IPS-18a (cell line): ENCODE measurements at regions not wholly inside any gene's neighbourhood (a gene's known extent, or its start where the extent isn't known, plus 50 kb on each side); places are given as distances from the start of the nearest gene placed in this dataset.

Source experiments
- H3K27ac ChIP-seq: one replicate; pipeline ENCODE4 v1.5.1; 2013; ENCODE audit warnings: low read length
- H3K27me3 ChIP-seq: one replicate; pipeline ENCODE4 v1.6.1; 2013; ENCODE audit warnings: mild to moderate bottlenecking, low read length; ENCODE audit not compliant: control insufficient read depth, insufficient read depth
- H3K36me3 ChIP-seq: one replicate; pipeline ENCODE4 v1.6.1; 2013; ENCODE audit warnings: low read depth, low read length; ENCODE audit not compliant: control insufficient read depth
- H3K4me1 ChIP-seq: one replicate; pipeline ENCODE4 v1.6.1; 2013; ENCODE audit warnings: low read depth, low read length; ENCODE audit not compliant: control insufficient read depth
- H3K4me3 ChIP-seq: one replicate; pipeline ENCODE4 v1.5.1; 2013; ENCODE audit warnings: low read length
- H3K9ac ChIP-seq: one replicate; pipeline ENCODE4 v1.6.1; 2013; ENCODE audit warnings: mild to moderate bottlenecking, low read length, moderate library complexity
- H3K9me3 ChIP-seq: one replicate; pipeline ENCODE4 v1.6.1; 2013; ENCODE audit warnings: low read depth, low read length; ENCODE audit not compliant: control insufficient read depth

GRCh38 chr14:28284546-28285300 is 481.9 kb upstream of the FOXG1 start:
- no peak overlapping the region for H3K4me3 ChIP-seq
- H3K9me3 ChIP-seq: no peaks in the 10 kb centered on the region
- no peak overlapping the region for H3K9ac ChIP-seq
- H3K27me3 ChIP-seq: no peaks in the 10 kb centered on the region
- no peaks in the 10 kb centered on the region for H3K4me1 ChIP-seq
- H3K36me3 ChIP-seq: no peaks in the 10 kb centered on the region
- no peak overlapping the region for H3K27ac ChIP-seq

- no peak overlapping the region for H3K4me3 ChIP-seq
- no peak overlapping the region for H3K9ac ChIP-seq
- no peaks in the 10 kb centered on the region for H3K36me3 ChIP-seq
- H3K4me1 ChIP-seq: no peaks in the 10 kb centered on the region
- H3K27ac ChIP-seq: no peak overlapping the region
- H3K9me3 ChIP-seq: no peaks in the 10 kb centered on the region
- no peaks in the 10 kb centered on the region for H3K27me3 ChIP-seq
Measured at GRCh38 chr14:28294834-28295440, 471.6 kb upstream of the FOXG1 start.

- Histone ChIP-seq H3K4me1 (no peaks in the 10 kb centered on the region), H3K9ac (no peak overlapping the region), H3K27ac (no peak overlapping the region), H3K36me3 (no peaks in the 10 kb centered on the region), H3K27me3 (no peaks in the 10 kb centered on the region), H3K9me3 (no peaks in the 10 kb centered on the region), H3K4me3 (no peak overlapping the region)
Measured at GRCh38 chr14:28297559-28297958, 469.0 kb upstream of the FOXG1 start.

DNA sequence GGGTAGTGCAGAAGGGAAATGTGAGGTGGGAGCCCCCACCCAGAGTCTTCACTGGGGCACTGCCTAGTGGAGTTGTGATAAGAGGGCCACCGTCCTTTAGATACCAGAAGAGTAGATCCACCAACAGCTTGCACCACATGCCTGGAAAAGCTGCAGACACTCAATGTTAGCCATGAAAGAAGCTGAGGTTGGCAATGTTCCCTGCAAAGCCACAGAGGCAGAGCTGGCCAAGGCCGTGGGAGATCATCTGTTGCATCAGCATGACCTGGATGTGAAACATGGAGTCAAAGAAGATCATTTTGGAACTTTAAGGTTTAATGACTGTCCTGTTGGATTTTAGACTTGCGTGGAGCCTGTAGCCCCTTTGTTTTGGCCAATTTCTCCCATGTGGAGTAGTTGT is 468.4 kb upstream of the FOXG1 start:
- H3K9me3 ChIP-seq: no peaks in the 10 kb centered on the region
- no peak overlapping the region for H3K4me3 ChIP-seq
- no peaks in the 10 kb centered on the region for H3K36me3 ChIP-seq
- no peak overlapping the region for H3K9ac ChIP-seq
- no peaks in the 10 kb centered on the region for H3K27me3 ChIP-seq
- no peaks in the 10 kb centered on the region for H3K4me1 ChIP-seq
- no peak overlapping the region for H3K27ac ChIP-seq

GRCh38 chr14:28299227-28299626 is 467.4 kb upstream of the FOXG1 start:
- Histone ChIP-seq H3K4me3 (no peak overlapping the region), H3K27ac (no peak overlapping the region), H3K9me3 (no peaks in the 10 kb centered on the region), H3K9ac (no peak overlapping the region), H3K27me3 (no peaks in the 10 kb centered on the region), H3K4me1 (no peaks in the 10 kb centered on the region), H3K36me3 (no peaks in the 10 kb centered on the region)

DNA sequence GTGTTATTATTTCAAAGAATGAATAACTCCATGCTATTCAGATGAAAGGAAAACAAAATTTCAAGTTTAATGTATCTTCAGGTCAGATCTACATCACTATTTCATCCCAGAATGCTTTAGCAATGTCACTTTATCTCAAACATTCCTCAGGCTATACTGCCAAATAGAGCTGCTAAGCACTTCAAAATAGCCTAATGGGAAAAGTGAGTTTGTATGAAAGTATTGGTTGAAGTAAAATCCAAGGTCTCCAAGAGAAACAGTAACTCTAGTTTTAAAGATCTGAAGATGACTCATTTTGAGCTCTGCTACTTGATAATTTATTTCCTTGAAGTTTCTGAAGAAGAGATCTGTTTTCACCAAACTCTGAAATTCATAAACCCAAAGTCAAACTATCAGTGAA is 466.2 kb upstream of the FOXG1 start:
- H3K36me3 ChIP-seq: no peaks in the 10 kb centered on the region
- H3K9ac ChIP-seq: no peak overlapping the region
- no peak overlapping the region for H3K27ac ChIP-seq
- no peak overlapping the region for H3K4me3 ChIP-seq
- no peaks in the 10 kb centered on the region for H3K9me3 ChIP-seq
- H3K4me1 ChIP-seq: no peaks in the 10 kb centered on the region
- H3K27me3 ChIP-seq: no peaks in the 10 kb centered on the region

GRCh38 chr14:28301179-28301578 is 465.4 kb upstream of the FOXG1 start:
- Histone ChIP-seq H3K27ac (no peak overlapping the region), H3K4me3 (no peak overlapping the region), H3K9ac (no peak overlapping the region), H3K36me3 (no peaks in the 10 kb centered on the region), H3K27me3 (no peaks in the 10 kb centered on the region), H3K4me1 (peaks cover 6% of the 10 kb centered on the region), H3K9me3 (no peaks in the 10 kb centered on the region)

DNA sequence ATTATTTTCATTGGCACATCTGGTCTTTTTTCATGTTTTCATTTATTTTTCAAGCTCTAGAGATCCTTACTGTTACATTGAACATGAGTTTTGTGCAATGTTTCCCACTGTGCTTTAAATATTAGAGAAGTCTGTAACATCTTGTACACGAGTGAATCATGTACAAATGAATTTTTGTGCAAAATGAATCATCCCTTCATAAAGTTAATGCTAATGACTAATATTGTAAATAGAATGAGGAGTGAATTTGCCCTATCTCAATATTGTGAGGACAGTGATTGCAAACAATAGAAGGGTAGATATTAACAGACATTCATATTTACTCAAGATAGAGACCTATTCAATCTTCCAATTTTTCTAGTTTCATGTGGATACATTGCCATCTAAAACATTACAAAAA is 463.3 kb upstream of the FOXG1 start:
- Histone ChIP-seq H3K27me3 (no peaks in the 10 kb centered on the region), H3K36me3 (no peaks in the 10 kb centered on the region), H3K9me3 (no peaks in the 10 kb centered on the region), H3K4me3 (no peak overlapping the region), H3K27ac (no peak overlapping the region), H3K9ac (no peak overlapping the region), H3K4me1 (peaks cover 6% of the 10 kb centered on the region)

DNA sequence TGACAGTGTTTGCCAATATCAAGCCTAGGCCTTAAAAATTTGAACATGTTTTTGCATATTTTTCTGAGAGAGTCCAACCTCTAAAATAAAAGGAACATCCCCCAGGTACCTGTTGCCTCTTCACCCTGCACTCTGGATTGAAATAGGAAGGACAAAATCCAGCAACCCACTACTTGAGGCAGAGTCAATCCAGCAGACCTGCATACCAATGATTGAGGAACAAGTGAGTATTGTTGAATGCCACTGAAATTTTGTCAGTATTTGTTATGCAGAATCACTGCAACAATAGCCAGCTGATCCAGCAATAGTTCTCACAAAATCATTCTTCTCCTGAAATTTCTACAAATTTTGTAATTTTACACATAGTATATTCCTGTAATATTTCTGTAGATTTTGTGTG is 460.6 kb upstream of the FOXG1 start:
- no peaks in the 10 kb centered on the region for H3K9me3 ChIP-seq
- H3K36me3 ChIP-seq: no peaks in the 10 kb centered on the region
- no peak overlapping the region for H3K9ac ChIP-seq

DNA sequence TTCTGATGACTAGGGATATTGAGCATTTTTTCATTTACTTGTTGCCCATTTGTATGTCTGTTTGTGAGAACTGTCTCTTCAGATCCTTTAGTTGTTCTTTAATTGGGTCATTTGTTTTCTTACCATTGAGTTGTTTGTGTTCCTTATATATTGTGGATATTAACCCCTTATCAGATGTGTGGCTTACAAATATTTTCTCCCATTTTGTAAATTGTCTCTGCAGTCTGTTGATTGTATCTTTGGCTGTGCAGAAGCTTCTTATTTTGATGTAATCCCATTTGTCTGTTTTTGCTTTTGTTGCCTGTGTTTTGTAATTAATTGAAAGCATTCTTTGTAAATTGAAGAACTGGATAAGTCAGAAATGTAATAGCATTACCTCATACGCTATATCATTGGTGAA is 459.1 kb upstream of the FOXG1 start:
- Histone ChIP-seq H3K27ac (no peak overlapping the region), H3K4me1 (peaks cover 10% of the 10 kb centered on the region), H3K36me3 (no peaks in the 10 kb centered on the region), H3K4me3 (no peak overlapping the region), H3K27me3 (no peaks in the 10 kb centered on the region), H3K9ac (no peak overlapping the region), H3K9me3 (no peaks in the 10 kb centered on the region)

More for the DNA sequence above, 460.6 kb upstream of the FOXG1 start:
- no peaks in the 10 kb centered on the region for H3K27me3 ChIP-seq
- H3K4me1 ChIP-seq: peaks cover 10% of the 10 kb centered on the region
- no peak overlapping the region for H3K27ac ChIP-seq
- no peak overlapping the region for H3K4me3 ChIP-seq

DNA sequence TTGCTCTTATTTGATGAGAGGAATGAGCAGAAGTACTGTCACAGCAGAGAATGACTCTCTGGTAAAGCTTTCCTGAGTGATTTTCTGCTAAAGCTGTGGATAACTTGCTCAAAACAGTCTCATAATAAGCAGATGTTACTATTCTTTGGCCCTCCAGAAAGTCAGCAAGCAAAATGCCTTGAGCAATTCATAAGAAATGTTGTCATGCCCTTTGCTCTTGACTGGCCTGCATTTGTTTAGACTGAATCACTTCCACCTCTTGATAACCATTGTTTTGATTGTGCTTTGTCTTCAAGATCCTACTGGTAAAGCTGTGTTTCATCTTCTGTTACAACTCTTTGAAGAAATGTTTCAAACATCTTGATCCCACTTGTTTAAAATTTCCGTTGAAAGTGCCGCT is 457.9 kb upstream of the FOXG1 start:
- Histone ChIP-seq H3K9me3 (no peaks in the 10 kb centered on the region), H3K4me1 (peaks cover 10% of the 10 kb centered on the region), H3K27ac (no peak overlapping the region), H3K9ac (no peak overlapping the region), H3K36me3 (no peaks in the 10 kb centered on the region), H3K27me3 (no peaks in the 10 kb centered on the region), H3K4me3 (no peak overlapping the region)
